DOHH2 (cell line): ENCODE measurements at regions not wholly inside any gene's neighbourhood (a gene's known extent, or its start where the extent isn't known, plus 50 kb on each side); places are given as distances from the start of the nearest gene placed in this dataset.

Experiments used
- CTCF ChIP-seq: fragments of 200-600 bp; sonication (generic); IDR thresholded peaks from one replicate; pipeline ENCODE4 v1.5.1; 2014; ENCODE audit warnings: antibody characterized with exemption, mild to moderate bottlenecking, low read depth, low read length; ENCODE audit not compliant: poor library complexity, severe bottlenecking
- EZH2phosphoT487 ChIP-seq: fragments of 200-600 bp; sonication (generic); IDR thresholded peaks from 2 replicates; pipeline ENCODE4 v1.6.1; 2017; ENCODE audit warnings: borderline replicate concordance, mild to moderate bottlenecking, antibody characterized with exemption, low read length, moderate library complexity, mixed read lengths

- TF ChIP-seq CTCF (no peak), EZH2phosphoT487 (no peak)
These were observed 198.1 kb downstream of the RSL24D1 start for GRCh38 chr15:54998661-54999060.
